Neural cell (in vitro differentiated cells): ENCODE measurements at regions not wholly inside any gene's neighbourhood (a gene's known extent, or its start where the extent isn't known, plus 50 kb on each side); places are given as distances from the start of the nearest gene placed in this dataset.

ENCODE experiments used
- EP300 ChIP-seq: fragments of 450-650 bp; conservative IDR thresholded peaks from 2 replicates; pipeline ENCODE4 v1.6.1; 2014; ENCODE audit warnings: antibody characterized with exemption, mild to moderate bottlenecking, moderate library complexity; ENCODE audit not compliant: poor library complexity, severe bottlenecking
- EZH2 ChIP-seq: fragments of 200-600, 300-800 bp; shearing (Covaris generic), sonication (generic); IDR thresholded peaks from 2 replicates; pipeline ENCODE4 v1.6.1; 2014; ENCODE audit warnings: antibody characterized with exemption, low read length, borderline replicate concordance, mild to moderate bottlenecking; ENCODE audit not compliant: insufficient read depth, poor library complexity, severe bottlenecking
- MXI1 ChIP-seq: fragments of 450-650 bp; conservative IDR thresholded peaks from 2 replicates; pipeline ENCODE4 v1.6.1; 2014; ENCODE audit warnings: antibody characterized with exemption, mild to moderate bottlenecking; ENCODE audit not compliant: poor library complexity, severe bottlenecking
- POLR2AphosphoS5 ChIP-seq: IDR thresholded peaks from 2 replicates; pipeline ENCODE4 v1.6.1; 2012
- RAD21 ChIP-seq: fragments of 450-650 bp; conservative IDR thresholded peaks from 2 replicates; pipeline ENCODE4 v1.6.1; 2014; ENCODE audit warnings: antibody characterized with exemption, mild to moderate bottlenecking, moderate library complexity
- TAF1 ChIP-seq: IDR thresholded peaks from 2 replicates; pipeline ENCODE4 v1.6.1; 2012; ENCODE audit warnings: low read depth
- TF ChIP-seq, protein P1 (sequence below): fragments of 450-650 bp; IDR thresholded peaks from 2 replicates; pipeline ENCODE4 v1.5.1; 2014; ENCODE audit warnings: antibody characterized with exemption, mild to moderate bottlenecking, moderate library complexity; ENCODE audit not compliant: poor library complexity, severe bottlenecking
- TF ChIP-seq, protein P2 (sequence below): IDR thresholded peaks from 2 replicates; pipeline ENCODE4 v1.6.1; 2012; ENCODE audit warnings: borderline replicate concordance

GRCh38 chr2:228344531-228344930 is 163.0 kb upstream of the SPHKAP start:
- TF ChIP-seq, protein P1, sequence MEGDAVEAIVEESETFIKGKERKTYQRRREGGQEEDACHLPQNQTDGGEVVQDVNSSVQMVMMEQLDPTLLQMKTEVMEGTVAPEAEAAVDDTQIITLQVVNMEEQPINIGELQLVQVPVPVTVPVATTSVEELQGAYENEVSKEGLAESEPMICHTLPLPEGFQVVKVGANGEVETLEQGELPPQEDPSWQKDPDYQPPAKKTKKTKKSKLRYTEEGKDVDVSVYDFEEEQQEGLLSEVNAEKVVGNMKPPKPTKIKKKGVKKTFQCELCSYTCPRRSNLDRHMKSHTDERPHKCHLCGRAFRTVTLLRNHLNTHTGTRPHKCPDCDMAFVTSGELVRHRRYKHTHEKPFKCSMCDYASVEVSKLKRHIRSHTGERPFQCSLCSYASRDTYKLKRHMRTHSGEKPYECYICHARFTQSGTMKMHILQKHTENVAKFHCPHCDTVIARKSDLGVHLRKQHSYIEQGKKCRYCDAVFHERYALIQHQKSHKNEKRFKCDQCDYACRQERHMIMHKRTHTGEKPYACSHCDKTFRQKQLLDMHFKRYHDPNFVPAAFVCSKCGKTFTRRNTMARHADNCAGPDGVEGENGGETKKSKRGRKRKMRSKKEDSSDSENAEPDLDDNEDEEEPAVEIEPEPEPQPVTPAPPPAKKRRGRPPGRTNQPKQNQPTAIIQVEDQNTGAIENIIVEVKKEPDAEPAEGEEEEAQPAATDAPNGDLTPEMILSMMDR = no peak
- TF ChIP-seq MXI1 (no peak), EP300 (no peak), TAF1 (no peak), RAD21 (no peak), EZH2 (no peak), POLR2AphosphoS5 (no peak)
- TF ChIP-seq, protein P2, sequence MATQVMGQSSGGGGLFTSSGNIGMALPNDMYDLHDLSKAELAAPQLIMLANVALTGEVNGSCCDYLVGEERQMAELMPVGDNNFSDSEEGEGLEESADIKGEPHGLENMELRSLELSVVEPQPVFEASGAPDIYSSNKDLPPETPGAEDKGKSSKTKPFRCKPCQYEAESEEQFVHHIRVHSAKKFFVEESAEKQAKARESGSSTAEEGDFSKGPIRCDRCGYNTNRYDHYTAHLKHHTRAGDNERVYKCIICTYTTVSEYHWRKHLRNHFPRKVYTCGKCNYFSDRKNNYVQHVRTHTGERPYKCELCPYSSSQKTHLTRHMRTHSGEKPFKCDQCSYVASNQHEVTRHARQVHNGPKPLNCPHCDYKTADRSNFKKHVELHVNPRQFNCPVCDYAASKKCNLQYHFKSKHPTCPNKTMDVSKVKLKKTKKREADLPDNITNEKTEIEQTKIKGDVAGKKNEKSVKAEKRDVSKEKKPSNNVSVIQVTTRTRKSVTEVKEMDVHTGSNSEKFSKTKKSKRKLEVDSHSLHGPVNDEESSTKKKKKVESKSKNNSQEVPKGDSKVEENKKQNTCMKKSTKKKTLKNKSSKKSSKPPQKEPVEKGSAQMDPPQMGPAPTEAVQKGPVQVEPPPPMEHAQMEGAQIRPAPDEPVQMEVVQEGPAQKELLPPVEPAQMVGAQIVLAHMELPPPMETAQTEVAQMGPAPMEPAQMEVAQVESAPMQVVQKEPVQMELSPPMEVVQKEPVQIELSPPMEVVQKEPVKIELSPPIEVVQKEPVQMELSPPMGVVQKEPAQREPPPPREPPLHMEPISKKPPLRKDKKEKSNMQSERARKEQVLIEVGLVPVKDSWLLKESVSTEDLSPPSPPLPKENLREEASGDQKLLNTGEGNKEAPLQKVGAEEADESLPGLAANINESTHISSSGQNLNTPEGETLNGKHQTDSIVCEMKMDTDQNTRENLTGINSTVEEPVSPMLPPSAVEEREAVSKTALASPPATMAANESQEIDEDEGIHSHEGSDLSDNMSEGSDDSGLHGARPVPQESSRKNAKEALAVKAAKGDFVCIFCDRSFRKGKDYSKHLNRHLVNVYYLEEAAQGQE = no peak
